HG02870 (cell line): ENCODE measurements at regions not wholly inside any gene's neighbourhood (a gene's known extent, or its start where the extent isn't known, plus 50 kb on each side); places are given as distances from the start of the nearest gene placed in this dataset.
A peak's percentile ranks its signal among the peaks of the same experiment; 100 is the strongest.

ENCODE experiments used
- ATAC-seq: cut with Tn5 transposase; IDR thresholded peaks from one replicate; pipeline ENCODE4 v1.9.1; 2021; ENCODE audit warnings: mild to moderate bottlenecking, moderate library complexity; ENCODE audit not compliant: unreplicated experiment

DNA sequence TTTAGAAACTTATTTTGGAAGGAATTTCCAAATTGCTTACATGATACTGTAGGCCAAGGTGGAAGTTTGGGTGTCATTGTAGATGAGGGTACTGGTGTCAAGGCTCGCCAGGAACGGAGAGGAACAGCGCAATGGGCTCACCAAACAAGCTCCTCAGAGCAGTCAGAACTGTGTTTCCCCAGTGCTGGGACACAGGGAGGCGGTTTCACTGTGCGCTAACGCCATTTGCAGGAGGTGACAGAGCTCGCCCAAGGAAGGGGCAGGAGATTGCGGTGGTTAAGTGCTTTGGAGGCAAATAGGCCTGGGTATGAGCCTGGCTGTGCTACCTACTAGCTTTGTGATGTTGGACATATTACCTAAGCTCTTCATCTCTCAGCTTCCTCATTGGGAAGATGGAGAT is 57.3 kb downstream of the HHEX start:
- no peak for ATAC-seq

- no peak for ATAC-seq
Observed at GRCh38 chr10:92747600-92747999, 57.8 kb downstream of the HHEX start.

DNA sequence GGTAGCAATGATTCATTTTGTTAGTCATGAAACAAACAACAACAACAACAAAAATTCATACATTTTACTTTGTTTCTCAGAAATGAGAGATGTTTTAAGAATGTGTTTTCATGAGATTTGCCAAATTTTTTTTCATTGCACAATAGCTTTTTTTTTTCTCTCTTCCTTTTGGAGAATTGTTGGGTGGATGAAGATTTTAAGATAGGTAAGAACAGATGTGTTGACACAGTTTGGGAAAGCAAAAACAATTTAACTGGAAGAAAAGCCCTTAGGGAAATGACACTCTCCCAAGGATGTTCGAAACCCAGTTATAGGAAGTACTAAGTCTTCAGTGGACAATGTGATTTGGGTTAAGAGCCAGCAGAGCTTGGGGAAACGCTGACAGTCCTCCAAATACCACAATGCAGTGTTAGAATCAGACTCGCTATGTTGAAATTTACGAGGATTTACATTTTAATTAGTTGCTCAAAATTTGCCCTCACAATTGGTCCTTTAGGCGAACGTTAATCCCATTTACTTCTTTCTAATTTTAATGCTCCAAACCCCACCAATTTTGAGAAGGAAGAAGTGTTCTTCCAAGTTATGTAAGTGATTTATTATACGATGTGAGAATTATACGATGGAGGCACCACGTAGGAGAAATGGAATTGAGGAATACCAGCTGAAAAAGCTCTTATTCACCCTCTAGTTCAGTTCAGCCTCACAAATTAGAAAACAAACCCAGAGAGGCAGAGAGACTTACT is 61.2 kb downstream of the HHEX start:
- ATAC-seq: no peak

- no peak for ATAC-seq
Observed at GRCh38 chr10:92751534-92751811, 61.7 kb downstream of the HHEX start.

- no peak for ATAC-seq
Observed at GRCh38 chr10:92751827-92752226, 62.1 kb downstream of the HHEX start.

DNA sequence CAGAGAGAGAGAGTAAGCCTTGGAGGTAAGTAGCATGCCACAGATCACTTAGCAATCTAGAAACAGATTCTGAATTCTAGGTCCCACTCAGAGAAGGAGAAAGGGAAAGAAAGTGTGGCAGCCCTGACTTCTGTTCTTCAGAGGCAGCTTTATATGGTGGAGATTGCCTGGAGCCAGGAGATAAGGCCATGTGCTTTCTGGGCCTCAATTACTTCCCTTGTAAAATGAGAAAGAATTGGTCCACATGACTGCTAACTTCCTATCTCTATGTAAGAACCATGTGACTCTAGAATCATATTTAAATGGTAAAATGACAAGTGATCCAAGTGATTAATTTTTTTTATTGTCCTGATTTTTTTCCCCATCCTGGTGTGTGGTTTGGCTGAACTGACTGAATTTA is 64.1 kb downstream of the HHEX start:
- no peak for ATAC-seq

GRCh38 chr10:92755725-92756124 is 66.0 kb downstream of the HHEX start:
- no peak for ATAC-seq

DNA sequence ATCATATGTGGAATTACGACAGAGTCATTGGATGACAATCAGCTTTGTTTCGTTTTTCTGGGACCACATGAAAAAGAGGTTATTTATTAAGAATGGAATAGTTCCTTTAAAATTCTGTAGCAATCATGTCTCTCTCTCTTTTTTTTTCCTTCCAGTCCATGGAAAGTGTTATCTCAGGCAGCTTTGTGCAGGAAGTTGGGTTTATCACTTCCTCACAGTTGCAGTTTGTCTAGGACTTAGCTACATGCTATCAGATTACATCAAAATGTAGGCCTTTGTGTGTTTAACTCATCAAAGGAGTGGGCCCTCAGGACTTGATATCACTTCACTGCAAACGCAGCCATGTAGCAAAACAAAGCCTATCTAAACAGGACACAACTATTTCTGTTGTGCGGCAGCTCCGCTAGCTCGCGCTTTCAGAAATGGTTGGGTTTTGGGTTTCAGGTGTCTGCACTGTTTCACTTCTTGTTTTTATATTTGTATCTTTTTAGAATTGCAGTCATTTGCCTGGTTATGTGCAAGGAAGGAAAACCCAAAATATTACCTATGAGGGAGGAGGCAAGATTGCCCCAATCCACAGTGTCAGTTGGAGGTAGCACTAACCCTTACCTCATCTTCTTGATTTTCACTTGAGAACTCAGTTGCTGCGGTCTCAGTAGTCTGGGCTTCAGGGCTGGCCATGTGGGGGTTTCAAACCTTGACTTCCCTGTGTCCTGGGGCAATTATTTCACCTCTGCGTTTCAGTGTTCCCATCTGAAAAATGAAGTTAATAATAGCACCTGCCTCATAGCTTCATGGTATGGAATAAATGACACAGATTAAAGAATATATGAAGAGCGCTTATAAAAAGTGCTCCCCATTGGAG is 66.7 kb downstream of the HHEX start:
- peak; percentile 85 for ATAC-seq

DNA sequence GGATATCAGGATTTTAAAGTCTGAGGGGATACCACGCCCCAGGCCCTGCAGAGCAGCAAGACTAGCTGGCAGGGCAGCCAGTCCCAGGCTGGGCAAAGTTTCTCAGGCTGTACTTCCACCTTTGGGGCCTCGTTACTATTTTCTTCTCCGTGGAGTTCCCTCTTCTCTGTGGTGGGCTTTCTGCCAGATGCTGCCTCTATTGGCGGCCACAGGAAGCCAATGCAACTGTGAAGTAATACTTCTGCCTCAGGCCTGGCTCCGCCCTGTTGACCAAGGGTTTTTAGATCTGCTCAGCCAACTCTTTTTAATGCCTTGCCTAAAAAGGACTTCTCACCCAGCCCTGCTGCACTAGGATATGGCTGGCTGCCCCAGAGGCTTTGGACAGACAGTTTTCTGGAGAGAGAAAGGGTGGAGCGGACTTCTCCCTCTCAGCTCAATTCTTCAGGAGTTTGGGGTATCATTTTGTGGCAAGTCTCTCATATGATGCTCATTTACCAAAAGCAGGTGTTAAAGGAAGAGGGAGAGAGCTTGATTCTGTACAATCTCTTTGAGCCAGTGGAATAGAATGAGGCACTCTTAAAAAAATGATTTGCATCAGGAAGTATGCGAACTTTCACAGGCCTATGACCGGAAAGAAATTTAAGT is 67.4 kb downstream of the HHEX start:
- peak; percentile 53 for ATAC-seq

GRCh38 chr10:92757711-92758104 is 68.0 kb downstream of the HHEX start:
- no peak for ATAC-seq

DNA sequence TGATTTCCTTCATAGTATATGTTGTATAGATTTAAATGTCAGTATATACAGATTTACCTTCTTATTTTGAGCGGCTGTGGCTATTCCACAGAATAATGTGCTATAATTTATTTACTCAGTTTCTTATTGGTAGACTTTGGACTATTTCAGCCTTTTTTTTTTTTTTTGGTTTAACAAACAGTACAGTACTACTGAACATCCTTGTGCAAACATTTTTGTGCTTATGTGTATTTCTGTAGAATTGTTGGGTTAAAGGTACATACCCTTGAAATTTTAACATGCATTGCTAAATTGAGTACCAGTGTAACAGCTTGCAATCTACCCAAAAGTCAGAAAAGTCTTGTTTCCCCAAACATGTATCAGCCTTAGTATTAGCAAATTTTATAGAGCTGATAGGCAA is 68.8 kb downstream of the HHEX start:
- no peak for ATAC-seq

- ATAC-seq: no peak
Observed at GRCh38 chr10:92760609-92761008, 70.9 kb downstream of the HHEX start.

GRCh38 chr10:92761571-92761970 is 71.8 kb downstream of the HHEX start:
- ATAC-seq: no peak

GRCh38 chr10:92763634-92764155 is 73.9 kb downstream of the HHEX start:
- ATAC-seq: no peak

DNA sequence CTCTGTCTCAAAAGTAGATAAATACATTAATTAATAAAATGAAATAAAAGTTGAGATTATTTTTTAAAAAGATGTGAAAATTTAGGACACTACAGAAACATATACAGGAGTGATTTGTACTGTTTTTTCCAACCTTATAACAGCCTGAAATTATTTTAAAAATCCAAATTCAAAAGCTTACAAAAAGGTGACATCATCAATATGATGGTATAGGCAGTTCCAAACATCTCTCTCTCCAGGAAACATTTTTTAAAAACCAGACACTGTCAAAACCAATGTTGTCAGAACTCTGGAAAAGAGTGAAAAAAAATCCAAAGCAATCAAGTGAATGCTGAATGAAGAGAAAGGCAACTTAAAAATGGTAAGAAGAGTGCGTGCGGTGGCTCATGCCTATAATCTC is 76.7 kb downstream of the HHEX start:
- no peak for ATAC-seq

DNA sequence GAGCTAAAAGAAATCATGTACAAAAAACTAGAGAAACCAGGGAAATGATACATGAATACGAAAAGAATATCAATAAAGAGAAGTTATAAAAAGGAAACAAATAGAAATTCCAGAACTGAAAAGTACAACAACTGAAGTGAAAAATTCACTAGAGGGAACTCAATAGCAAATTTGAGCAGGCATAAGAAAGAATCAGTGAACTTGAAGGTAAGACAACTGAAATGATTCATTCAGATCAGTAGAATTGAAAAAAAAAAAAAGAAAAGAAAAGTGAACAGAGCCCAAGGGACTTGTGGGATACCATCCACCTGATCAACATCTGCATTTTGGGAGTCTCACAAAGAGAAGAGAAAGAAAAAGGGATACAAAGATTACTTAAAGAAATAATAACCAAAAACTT is 78.3 kb downstream of the HHEX start:
- ATAC-seq: no peak

GRCh38 chr10:92773776-92774175 is 74.5 kb upstream of the EXOC6 start:
- ATAC-seq: no peak

GRCh38 chr10:92778091-92778490 is 70.2 kb upstream of the EXOC6 start:
- no peak for ATAC-seq

- ATAC-seq: no peak
Observed at GRCh38 chr10:92785118-92785517, 63.2 kb upstream of the EXOC6 start.

DNA sequence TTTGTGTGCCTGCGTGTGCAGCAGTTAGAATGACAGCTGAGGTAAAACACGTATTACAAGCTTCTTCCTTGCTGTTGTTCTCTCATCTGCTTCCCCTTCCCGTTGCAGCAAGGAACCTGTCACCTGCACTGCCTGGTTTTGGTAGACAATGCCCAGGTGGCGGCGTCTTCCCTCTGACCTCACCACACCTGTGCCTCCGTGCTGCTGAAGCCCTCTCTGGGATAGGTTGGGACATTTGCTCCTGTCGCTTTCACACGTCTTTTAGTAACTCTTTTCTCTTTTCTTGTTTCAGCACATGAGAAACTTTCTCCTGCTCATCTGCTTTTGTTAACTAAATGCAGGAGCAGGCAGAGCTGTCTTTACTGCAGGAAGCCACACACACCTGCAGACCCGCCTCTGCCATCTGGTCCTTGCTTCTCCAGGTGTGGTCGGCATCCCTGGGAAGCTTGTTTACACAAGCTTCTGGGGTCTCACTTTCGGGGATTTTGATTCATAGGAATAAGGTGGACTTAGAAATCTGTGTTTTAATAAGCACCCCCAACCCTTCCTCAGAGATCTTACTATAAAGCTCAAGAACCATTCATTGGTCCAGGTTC is 60.7 kb upstream of the EXOC6 start:
- ATAC-seq: no peak

GRCh38 chr10:92789067-92789466 is 59.3 kb upstream of the EXOC6 start:
- ATAC-seq: no peak
